ENCODE measurements at regions not wholly inside any gene's neighbourhood (a gene's known extent, or its start where the extent isn't known, plus 50 kb on each side); places are given as distances from the start of the nearest gene placed in this dataset.

GRCh38 chr11:92505689-92506088 is 281.1 kb downstream of the FAT3 start:
- ATAC-seq: no peak
- intact Hi-C loops (cut with micrococcal nuclease): no loop called here
- DNase-seq: no peak

- intact Hi-C loops (cut with micrococcal nuclease): no loop called here
- ATAC-seq: no peak
- no peak for DNase-seq
Measured at GRCh38 chr11:92506809-92507336, 282.3 kb downstream of the FAT3 start.

- intact Hi-C loops (cut with micrococcal nuclease): no loop called here
- ATAC-seq (no peak), DNase-seq (no peak)
Measured at GRCh38 chr11:92510591-92510990, 286.0 kb downstream of the FAT3 start.

GRCh38 chr11:92511522-92512203 is 287.0 kb downstream of the FAT3 start:
- ATAC-seq (no peak), DNase-seq (no peak)
- intact Hi-C loops (cut with micrococcal nuclease): no loop called here

GRCh38 chr11:92512204-92512569 is 287.6 kb downstream of the FAT3 start:
- no peak for ATAC-seq

GRCh38 chr11:92523611-92524010 is 299.0 kb downstream of the FAT3 start:
- intact Hi-C loops (cut with micrococcal nuclease): no loop called here
- no peak for DNase-seq
- ATAC-seq: no peak

More at GRCh38 chr11:92512204-92512569, 287.6 kb downstream of the FAT3 start:
- intact Hi-C loops (cut with micrococcal nuclease): no loop called here
- no peak for DNase-seq

GRCh38 chr11:92524542-92524941 is 299.9 kb downstream of the FAT3 start:
- DNase-seq: no peak
- no peak for ATAC-seq
- intact Hi-C loops (cut with micrococcal nuclease): no loop called here

- intact Hi-C loops (cut with micrococcal nuclease): no loop called here
- ATAC-seq (no peak), DNase-seq (no peak)
Measured at GRCh38 chr11:92527467-92527866, 302.8 kb downstream of the FAT3 start.

- intact Hi-C loops (cut with micrococcal nuclease): no loop called here
- ATAC-seq (no peak), DNase-seq (no peak)
Measured at GRCh38 chr11:92528001-92528400, 303.4 kb downstream of the FAT3 start.

- intact Hi-C loops (cut with micrococcal nuclease): no loop called here
- DNase-seq (no peak), ATAC-seq (no peak)
Measured at GRCh38 chr11:92531065-92531739, 306.6 kb downstream of the FAT3 start.

GRCh38 chr11:92533657-92534335 is 309.2 kb downstream of the FAT3 start:
- DNase-seq: no peak
- ATAC-seq: no peak
- intact Hi-C loops (cut with micrococcal nuclease): no loop called here

GRCh38 chr11:92536883-92537282 is 312.3 kb downstream of the FAT3 start:
- DNase-seq: no peak
- ATAC-seq: no peak
- intact Hi-C loops (cut with micrococcal nuclease): no loop called here

- ATAC-seq (no peak), DNase-seq (no peak)
- intact Hi-C loops (cut with micrococcal nuclease): no loop called here
Measured at GRCh38 chr11:92540096-92540495, 315.5 kb downstream of the FAT3 start.

GRCh38 chr11:92545906-92546471 is 321.4 kb downstream of the FAT3 start:
- no peak for ATAC-seq
- intact Hi-C loops (cut with micrococcal nuclease): no loop called here
- DNase-seq: no peak

- intact Hi-C loops (cut with micrococcal nuclease): no loop called here
- no peak for DNase-seq
- ATAC-seq: no peak
Measured at GRCh38 chr11:92546603-92547002, 322.0 kb downstream of the FAT3 start.

GRCh38 chr11:92550411-92550810 is 325.8 kb downstream of the FAT3 start:
- ATAC-seq (peak; percentile 79), DNase-seq (no peak)
- intact Hi-C loops (cut with micrococcal nuclease): no loop called here

GRCh38 chr11:92550871-92551270 is 326.3 kb downstream of the FAT3 start:
- no peak for ATAC-seq
- intact Hi-C loops (cut with micrococcal nuclease): no loop called here
- DNase-seq: no peak

GRCh38 chr11:92552942-92553341 is 328.3 kb downstream of the FAT3 start:
- DNase-seq: no peak
- ATAC-seq: no peak
- intact Hi-C loops (cut with micrococcal nuclease): no loop called here

- intact Hi-C loops (cut with micrococcal nuclease): no loop called here
- DNase-seq (no peak), ATAC-seq (no peak)
Measured at GRCh38 chr11:92554688-92555087, 330.1 kb downstream of the FAT3 start.

- ATAC-seq (no peak), DNase-seq (no peak)
- intact Hi-C loops (cut with micrococcal nuclease): no loop called here
Measured at GRCh38 chr11:92556431-92556830, 331.8 kb downstream of the FAT3 start.
